GM12891 (cell line): ENCODE measurements at regions not wholly inside any gene's neighbourhood (a gene's known extent, or its start where the extent isn't known, plus 50 kb on each side); places are given as distances from the start of the nearest gene placed in this dataset.
"Not testable (repeated sequence)": the region's sequence is repeated elsewhere in the genome, so short reads cannot be mapped to it uniquely, and the experiment has no call there.

Experiments used
- DNase-seq: peaks from one replicate; pipeline ENCODE4 v3.0.0; 2011; ENCODE audit warnings: low spot score; ENCODE audit not compliant: insufficient read length
- FAIRE-seq: peaks from 2 replicates; lab custom pipeline; 2011; peaks lifted over from hg19 to GRCh38; lab: Jason Lieb, UNC
- PAX5 ChIP-seq: IDR thresholded peaks from 2 replicates; pipeline ENCODE4 v1.6.1; 2011; ENCODE audit warnings: low read length, moderate library complexity, mild to moderate bottlenecking; ENCODE audit not compliant: insufficient read depth, severe bottlenecking
- POLR2A ChIP-seq: IDR thresholded peaks from 2 replicates; pipeline ENCODE4 v1.6.1; 2011; ENCODE audit warnings: low read depth, low read length, control low read depth
- POLR2AphosphoS5 ChIP-seq: IDR thresholded peaks from 2 replicates; pipeline ENCODE4 v1.6.1; 2011; ENCODE audit warnings: low read depth, low read length, control low read depth
- POU2F2 ChIP-seq: IDR thresholded peaks from 2 replicates; pipeline ENCODE4 v1.6.1; 2011; ENCODE audit warnings: low read depth, mild to moderate bottlenecking, control low read depth, low read length, moderate library complexity
- SPI1 ChIP-seq: IDR thresholded peaks from 2 replicates; pipeline ENCODE4 v1.6.1; 2011; ENCODE audit warnings: low read depth, low read length, control low read depth
- TAF1 ChIP-seq: IDR thresholded peaks from 2 replicates; pipeline ENCODE4 v1.6.1; 2011; ENCODE audit warnings: low read depth, low read length, control low read depth

DNA sequence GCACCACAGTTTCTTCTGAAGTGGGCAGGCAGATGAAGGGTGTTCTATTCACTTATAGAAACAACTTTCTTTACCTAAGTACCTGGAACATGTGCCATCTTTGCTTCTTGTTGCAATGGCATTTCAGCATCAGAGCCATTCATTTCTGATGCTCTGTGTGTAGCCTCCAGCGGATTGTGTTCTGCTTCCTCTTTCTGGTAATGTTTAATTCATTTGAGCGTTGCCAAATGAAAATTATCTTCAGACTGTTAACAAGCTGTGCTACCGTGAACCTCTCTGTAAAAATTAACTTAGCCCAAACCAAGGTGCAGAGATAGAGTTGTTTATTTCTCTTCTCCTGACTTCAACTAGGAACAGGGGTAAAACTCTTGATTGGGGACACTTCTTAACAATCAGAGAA is 302.0 kb downstream of the EDEM1 start:
- DNase-seq (no peak), FAIRE-seq (no peak)
- TF ChIP-seq SPI1 (no peak), TAF1 (no peak), PAX5 (no peak), POLR2A (no peak), POU2F2 (no peak), POLR2AphosphoS5 (no peak)

- FAIRE-seq = no peak
- DNase-seq = no peak
- TF ChIP-seq POLR2AphosphoS5 = no peak
- TF ChIP-seq POLR2A = no peak
- TF ChIP-seq POU2F2 = no peak
- no peak for TF ChIP-seq PAX5
- TF ChIP-seq TAF1 = no peak
- no peak for TF ChIP-seq SPI1
These were observed 307.5 kb downstream of the EDEM1 start for GRCh38 chr3:5494905-5495519.

GRCh38 chr3:5497497-5497896 is 310.0 kb downstream of the EDEM1 start:
- DNase-seq (no peak), FAIRE-seq (no peak)
- TF ChIP-seq POLR2AphosphoS5 (no peak), POU2F2 (no peak), TAF1 (no peak), PAX5 (no peak), SPI1 (no peak), POLR2A (no peak)

- no peak for DNase-seq
- TF ChIP-seq SPI1 (no peak), TAF1 (no peak), POLR2AphosphoS5 (no peak), PAX5 (no peak), POLR2A (no peak), POU2F2 (no peak)
- no peak for FAIRE-seq
These were observed 311.5 kb downstream of the EDEM1 start for GRCh38 chr3:5498981-5499380.

DNA sequence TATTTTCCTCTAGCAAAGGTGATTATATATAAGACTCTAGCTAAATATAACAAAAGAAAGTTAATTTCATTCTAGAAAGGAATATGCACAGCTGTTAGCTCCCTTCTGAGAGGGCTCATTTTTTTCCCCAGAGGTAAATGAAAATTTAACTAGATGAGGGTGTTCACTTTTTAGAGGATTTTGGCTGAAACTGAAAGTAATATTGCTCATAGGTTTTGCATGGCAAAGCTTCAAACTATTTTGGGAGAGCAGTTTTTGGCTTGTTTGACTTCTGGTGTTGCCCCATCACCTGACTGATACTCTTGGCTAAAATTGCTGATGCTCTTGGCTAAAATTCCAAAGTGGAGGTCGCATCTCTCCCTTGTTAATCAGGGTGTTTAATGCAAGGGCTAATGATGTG is 311.9 kb downstream of the EDEM1 start:
- TF ChIP-seq POLR2AphosphoS5 (no peak), TAF1 (no peak), SPI1 (no peak), POLR2A (no peak), PAX5 (no peak)
- DNase-seq (no peak), FAIRE-seq (peak; percentile 26)

GRCh38 chr3:5503136-5503535 is 315.6 kb downstream of the EDEM1 start:
- FAIRE-seq (no peak), DNase-seq (no peak)
- no peak for TF ChIP-seq POU2F2
- no peak for TF ChIP-seq POLR2A
- no peak for TF ChIP-seq TAF1
- no peak for TF ChIP-seq PAX5
- TF ChIP-seq SPI1 = no peak
- no peak for TF ChIP-seq POLR2AphosphoS5

DNA sequence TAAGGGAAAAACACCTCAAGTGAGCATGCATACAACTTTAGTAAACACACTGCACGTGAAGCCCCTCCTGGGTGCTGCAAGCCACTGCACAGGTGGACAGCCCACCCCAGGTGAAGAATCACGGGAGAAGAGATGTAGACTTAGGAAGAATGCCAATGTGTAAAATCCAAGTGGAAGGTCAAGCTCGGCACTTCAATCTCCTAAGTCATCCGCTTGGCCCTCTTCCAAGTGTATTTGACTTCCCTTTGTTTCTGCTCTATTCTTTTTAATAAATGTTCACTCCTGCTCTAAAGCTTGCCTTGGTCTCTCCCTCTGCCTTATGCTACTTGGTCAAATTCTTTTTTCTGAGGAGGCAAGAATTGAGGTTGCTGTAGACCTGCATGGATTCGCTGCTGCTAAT is 316.6 kb downstream of the EDEM1 start:
- no peak for DNase-seq
- TF ChIP-seq POLR2A (no peak), POU2F2 (no peak), TAF1 (no peak), POLR2AphosphoS5 (no peak), SPI1 (no peak), PAX5 (no peak)
- no peak for FAIRE-seq

DNA sequence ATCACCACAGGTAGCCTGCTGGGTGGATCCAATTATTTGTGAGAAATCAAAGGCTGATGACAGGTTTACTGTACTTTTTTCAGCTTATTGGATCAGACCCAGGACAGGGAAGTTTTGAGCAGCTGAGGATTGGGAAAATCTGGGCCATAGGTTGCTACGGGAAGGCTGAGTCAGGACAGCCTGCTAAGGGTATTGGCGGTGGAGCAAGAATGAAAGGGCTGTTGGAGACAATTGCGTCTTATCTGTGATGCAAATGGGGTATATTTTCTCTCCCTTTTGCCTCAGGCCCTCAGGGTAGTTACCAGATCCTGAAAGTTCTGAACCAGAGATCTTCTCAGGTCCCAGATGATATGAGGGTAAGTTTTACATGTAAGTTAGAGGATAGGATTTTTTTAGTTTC is 317.7 kb downstream of the EDEM1 start:
- DNase-seq (no peak), FAIRE-seq (no peak)
- no peak for TF ChIP-seq POU2F2
- no peak for TF ChIP-seq PAX5
- no peak for TF ChIP-seq POLR2A
- no peak for TF ChIP-seq TAF1
- TF ChIP-seq SPI1 = no peak
- no peak for TF ChIP-seq POLR2AphosphoS5

DNA sequence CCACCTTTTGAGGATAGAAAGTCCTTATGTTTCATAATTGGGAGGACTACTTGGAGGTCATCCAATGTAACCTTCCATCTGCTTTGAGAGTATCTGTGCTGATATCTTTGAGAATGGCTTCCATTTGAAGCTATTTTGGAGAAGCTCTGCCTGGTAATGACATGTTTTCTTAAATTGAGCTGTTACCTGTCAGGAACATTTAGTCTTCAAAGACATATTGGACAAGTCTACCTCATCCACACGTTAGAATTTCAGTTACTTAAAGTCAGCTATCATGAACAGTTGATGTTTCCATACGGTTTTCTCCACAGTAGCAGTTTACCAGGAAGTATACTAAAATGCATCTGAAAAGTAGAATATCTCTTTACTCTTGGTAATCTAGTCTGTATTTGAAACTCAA is 318.5 kb downstream of the EDEM1 start:
- TF ChIP-seq POLR2A (no peak), POU2F2 (no peak), POLR2AphosphoS5 (no peak), SPI1 (no peak), TAF1 (no peak), PAX5 (no peak)
- DNase-seq = no peak
- FAIRE-seq = no peak

- not testable (repeated sequence) for DNase-seq, FAIRE-seq
These were observed 321.4 kb downstream of the EDEM1 start for GRCh38 chr3:5508860-5509259.

- no peak for FAIRE-seq
- no peak for TF ChIP-seq SPI1
- DNase-seq = no peak
These were observed 322.8 kb downstream of the EDEM1 start for GRCh38 chr3:5510300-5510699.

- TF ChIP-seq PAX5 = no peak
- TF ChIP-seq SPI1 = no peak
- no peak for TF ChIP-seq TAF1
- TF ChIP-seq POU2F2 = no peak
- TF ChIP-seq POLR2AphosphoS5 = no peak
- TF ChIP-seq POLR2A = no peak
- FAIRE-seq = no peak
- DNase-seq = no peak
These were observed 330.4 kb downstream of the EDEM1 start for GRCh38 chr3:5517921-5518320.
